Heart left ventricle (tissue), 13 donors: ENCODE measurements at regions not wholly inside any gene's neighbourhood (a gene's known extent, or its start where the extent isn't known, plus 50 kb on each side); places are given as distances from the start of the nearest gene placed in this dataset.

Experiments
- POLR2A ChIP-seq, 2 donors: fragments of 450-650 bp; IDR thresholded peaks; one replicate each; pipeline ENCODE4 v1.6.1; 2017; ENCODE audit warnings: antibody characterized with exemption in 2 of 2, mild to moderate bottlenecking in 2 of 2, moderate library complexity in 2 of 2
- TF ChIP-seq, protein P1 (sequence below), 12 donors: fragments of 200-600 bp; sonication (generic) in 4 of 12; IDR thresholded peaks; one replicate each; pipeline versions ENCODE4 v1.5.0 to v1.8.0; 2018 to 2022; ENCODE audit warnings: antibody characterized with exemption in 12 of 12, mild to moderate bottlenecking in 5 of 12
- donor health status: ischemic (EF 13 %, LVEDD 7.1; RV severe dilation, severe dysfunction).
- donor health status: DM: no; HTN: yes; CAD: no.
- donor health status: DM: no; HTN: no; CAD: no.
- donor health status: ischemic (EF 25% LVEDD 6.9; RV normal size, moderate dysfunction).
- donor health status: ischemic (EF 25% LVEDD 5.7; RV mildly dilated, moderate dysfunction).
- donor health status: ischemic (EF 35%, LVEDD 5.7; RV mildly dilated, moderate dysfunction).
- donor health status: nonischemic (EF 11% LVEDD 7.7; RV severe dilation, severe dysfunction).
- donor health status: DM: yes; HTN: yes; CAD: no.
- donor health status: PGD.
- donor health status: ischemic (EF 29% LVEDD 5.4; RV normal size, mild dysfunction).
- donor health status: nonischemic (EF 23%, LVEDD 6.1; RV moderate dilation, normal function).

DNA sequence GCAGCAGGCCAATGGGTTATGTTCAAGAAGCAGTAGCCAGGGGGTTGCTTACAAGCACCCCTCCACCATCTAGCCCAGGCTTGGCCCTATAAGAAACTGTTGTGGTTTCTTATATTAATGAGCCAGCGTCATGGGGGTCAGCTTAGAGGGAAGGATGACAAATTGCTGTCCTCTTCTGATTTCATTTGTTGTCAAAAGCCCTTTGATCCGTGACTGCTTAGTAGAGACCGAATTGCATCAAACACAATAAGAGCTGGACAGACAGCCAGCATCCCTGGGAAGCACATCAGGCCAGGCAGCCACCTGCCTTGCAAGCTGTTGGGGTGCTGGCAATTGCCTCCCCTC, 206.6 kb upstream of the SETBP1 start:
- TF ChIP-seq, protein P1, sequence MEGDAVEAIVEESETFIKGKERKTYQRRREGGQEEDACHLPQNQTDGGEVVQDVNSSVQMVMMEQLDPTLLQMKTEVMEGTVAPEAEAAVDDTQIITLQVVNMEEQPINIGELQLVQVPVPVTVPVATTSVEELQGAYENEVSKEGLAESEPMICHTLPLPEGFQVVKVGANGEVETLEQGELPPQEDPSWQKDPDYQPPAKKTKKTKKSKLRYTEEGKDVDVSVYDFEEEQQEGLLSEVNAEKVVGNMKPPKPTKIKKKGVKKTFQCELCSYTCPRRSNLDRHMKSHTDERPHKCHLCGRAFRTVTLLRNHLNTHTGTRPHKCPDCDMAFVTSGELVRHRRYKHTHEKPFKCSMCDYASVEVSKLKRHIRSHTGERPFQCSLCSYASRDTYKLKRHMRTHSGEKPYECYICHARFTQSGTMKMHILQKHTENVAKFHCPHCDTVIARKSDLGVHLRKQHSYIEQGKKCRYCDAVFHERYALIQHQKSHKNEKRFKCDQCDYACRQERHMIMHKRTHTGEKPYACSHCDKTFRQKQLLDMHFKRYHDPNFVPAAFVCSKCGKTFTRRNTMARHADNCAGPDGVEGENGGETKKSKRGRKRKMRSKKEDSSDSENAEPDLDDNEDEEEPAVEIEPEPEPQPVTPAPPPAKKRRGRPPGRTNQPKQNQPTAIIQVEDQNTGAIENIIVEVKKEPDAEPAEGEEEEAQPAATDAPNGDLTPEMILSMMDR (IDR thresholded peaks at IDR 0.05), result no peak
- TF ChIP-seq POLR2A (IDR thresholded peaks at IDR 0.05), result no peak
